ENCODE measurements at regions not wholly inside any gene's neighbourhood (a gene's known extent, or its start where the extent isn't known, plus 50 kb on each side); places are given as distances from the start of the nearest gene placed in this dataset.
"Not testable (repeated sequence)": the region's sequence is repeated elsewhere in the genome, so short reads cannot be mapped to it uniquely, and the experiment has no call there.

DNA sequence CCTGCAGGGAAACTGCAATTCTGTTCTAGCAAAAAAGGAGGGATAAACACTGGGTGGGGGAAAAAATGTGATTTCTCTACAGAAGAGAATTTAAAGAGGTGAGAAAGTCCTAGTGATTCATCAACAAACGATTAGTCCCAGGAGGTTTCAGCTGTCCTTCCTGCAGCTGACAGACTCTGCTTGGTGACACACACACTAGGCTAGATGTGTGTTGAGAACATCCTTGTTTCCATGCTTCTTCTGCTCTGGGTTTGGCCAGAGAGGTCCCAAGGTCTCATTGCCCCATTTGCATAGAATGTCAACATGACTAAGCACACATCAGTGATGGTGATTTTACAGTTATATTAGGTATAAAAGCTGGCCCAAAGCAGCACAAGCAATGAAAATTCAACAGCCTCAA, 258.3 kb downstream of the NFATC2 start:
- Histone ChIP-seq H3K36me3 (ENCODE audit: control insufficient read depth in 2 of 2, insufficient read depth in 2 of 2, low read length in 2 of 2) (no peaks in the 10 kb centered on the region), H3K4me1 (ENCODE audit: control insufficient read depth, insufficient read depth, low read length) (no peaks in the 10 kb centered on the region), H3K27ac (ENCODE audit: low read length) (no peak overlapping the region), H3K9ac (ENCODE audit: low read length in 2 of 2) (no peak overlapping the region), H3K27me3 (ENCODE audit: control insufficient read depth in 1 of 2, insufficient read depth in 2 of 2, low read length in 2 of 2) (no peaks in the 10 kb centered on the region), H3K9me3 (ENCODE audit: control insufficient read depth in 2 of 2, low read length in 2 of 2) (peaks cover 0 to 8% of the 10 kb centered on the region in 2 donors), H3K4me3 (ENCODE audit: low read length in 2 of 2) (no peak overlapping the region)

DNA sequence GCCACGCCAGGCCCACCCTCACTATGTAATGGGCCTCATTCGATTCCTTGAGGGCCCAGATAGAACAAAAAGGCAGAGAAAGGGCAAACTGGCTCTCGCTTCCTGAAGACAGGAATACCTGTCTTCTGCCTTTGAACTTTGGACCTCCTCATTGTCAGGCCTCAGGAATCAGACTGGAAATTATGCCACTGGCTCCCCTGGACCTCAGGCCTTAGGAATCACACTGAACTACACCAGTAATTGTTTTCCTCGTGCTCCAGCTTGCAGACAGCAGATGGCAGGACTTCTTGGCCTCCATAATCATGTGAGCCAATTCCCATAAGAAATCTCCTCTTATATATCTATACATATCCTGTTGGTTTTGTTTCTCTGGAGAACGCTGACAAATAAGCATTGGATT, 258.6 kb upstream of the KCNG1 start:
- Histone ChIP-seq H3K4me1 (ENCODE audit: control insufficient read depth, insufficient read depth, low read length) (no peaks in the 10 kb centered on the region), H3K9me3 (ENCODE audit: control insufficient read depth in 2 of 2, low read length in 2 of 2) (peaks cover 0 to 8% of the 10 kb centered on the region in 2 donors), H3K4me3 (ENCODE audit: low read length in 2 of 2) (no peak overlapping the region), H3K9ac (ENCODE audit: low read length in 2 of 2) (no peak overlapping the region), H3K27ac (ENCODE audit: low read length) (no peak overlapping the region), H3K27me3 (ENCODE audit: control insufficient read depth in 1 of 2, insufficient read depth in 2 of 2, low read length in 2 of 2) (no peaks in the 10 kb centered on the region), H3K36me3 (ENCODE audit: control insufficient read depth in 2 of 2, insufficient read depth in 2 of 2, low read length in 2 of 2) (no peaks in the 10 kb centered on the region)

DNA sequence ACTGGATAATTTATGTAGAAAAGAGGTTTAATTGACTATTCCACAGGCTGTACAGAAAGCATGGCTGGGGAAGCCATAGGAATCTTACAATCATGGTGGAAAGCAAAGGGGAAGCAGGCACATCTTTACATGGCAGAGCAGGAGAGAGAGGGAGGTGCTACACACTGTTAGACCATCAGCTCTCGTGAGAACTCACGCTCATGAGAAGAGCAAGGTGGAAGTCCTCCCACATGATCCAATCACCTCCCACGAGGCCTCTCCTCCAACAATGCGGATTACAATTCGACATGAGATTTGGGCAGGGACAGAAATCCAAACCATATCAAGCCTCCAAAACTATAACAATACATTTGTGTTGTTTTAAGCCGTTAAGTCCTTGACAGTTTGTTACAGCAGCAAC, 257.1 kb upstream of the KCNG1 start:
- peaks cover 0 to 8% of the 10 kb centered on the region in 2 donors for H3K9me3 ChIP-seq (ENCODE audit: control insufficient read depth in 2 of 2, low read length in 2 of 2)

DNA sequence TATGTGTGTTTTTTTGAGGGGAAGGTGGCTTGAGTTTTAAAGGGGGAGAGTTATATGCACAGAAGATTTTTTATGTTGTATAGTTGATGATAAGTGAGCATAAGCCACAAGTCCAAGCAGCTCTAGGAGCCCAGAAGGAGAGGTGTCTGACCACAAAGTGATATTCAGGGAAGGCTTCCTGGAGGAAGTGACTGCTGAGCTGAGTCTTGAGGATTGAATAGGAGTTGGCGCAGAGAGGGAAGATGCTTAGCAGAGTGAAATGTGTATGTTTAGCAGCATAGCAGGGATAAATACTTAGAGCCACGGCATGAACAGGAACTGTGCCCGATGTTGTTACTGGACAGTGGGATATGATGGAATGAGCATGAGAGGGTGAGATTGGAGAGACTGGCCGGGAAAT, 255.1 kb upstream of the KCNG1 start:
- Histone ChIP-seq H3K36me3 (ENCODE audit: control insufficient read depth in 2 of 2, insufficient read depth in 2 of 2, low read length in 2 of 2) (no peaks in the 10 kb centered on the region), H3K4me3 (ENCODE audit: low read length in 2 of 2) (no peak overlapping the region), H3K9ac (ENCODE audit: low read length in 2 of 2) (no peak overlapping the region), H3K27me3 (ENCODE audit: control insufficient read depth in 1 of 2, insufficient read depth in 2 of 2, low read length in 2 of 2) (no peaks in the 10 kb centered on the region), H3K9me3 (ENCODE audit: control insufficient read depth in 2 of 2, low read length in 2 of 2) (peaks cover 0 to 4% of the 10 kb centered on the region in 2 donors), H3K4me1 (ENCODE audit: control insufficient read depth, insufficient read depth, low read length) (peaks cover 4% of the 10 kb centered on the region), H3K27ac (ENCODE audit: low read length) (no peak overlapping the region)

More for the DNA sequence above, 257.1 kb upstream of the KCNG1 start:
- Histone ChIP-seq H3K27me3 (ENCODE audit: control insufficient read depth in 1 of 2, insufficient read depth in 2 of 2, low read length in 2 of 2) (no peaks in the 10 kb centered on the region), H3K9ac (ENCODE audit: low read length in 2 of 2) (no peak overlapping the region), H3K4me1 (ENCODE audit: control insufficient read depth, insufficient read depth, low read length) (no peaks in the 10 kb centered on the region), H3K36me3 (ENCODE audit: control insufficient read depth in 2 of 2, insufficient read depth in 2 of 2, low read length in 2 of 2) (no peaks in the 10 kb centered on the region), H3K27ac (ENCODE audit: low read length) (no peak overlapping the region), H3K4me3 (ENCODE audit: low read length in 2 of 2) (no peak overlapping the region)

DNA sequence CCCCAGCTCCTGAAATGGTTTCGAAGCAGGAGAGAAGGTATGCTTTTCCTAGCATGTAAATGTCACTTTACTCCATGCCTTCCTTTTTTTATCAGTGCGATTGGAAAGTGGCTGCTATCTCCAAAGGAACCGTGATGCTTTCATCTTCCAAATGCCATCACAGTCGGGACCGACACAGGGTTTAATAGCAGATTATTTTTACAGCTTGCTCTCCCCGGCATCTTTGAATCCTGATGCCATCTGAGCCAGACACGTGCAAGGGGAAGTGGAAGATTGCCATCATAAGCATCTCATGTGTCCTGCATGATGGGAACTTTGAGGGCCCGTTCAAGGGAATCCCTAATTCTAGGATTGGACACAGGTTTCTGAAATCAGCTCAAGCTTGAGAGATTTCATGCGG, 253.4 kb upstream of the KCNG1 start:
- H3K27ac ChIP-seq (ENCODE audit: low read length): no peak overlapping the region
- H3K36me3 ChIP-seq (ENCODE audit: control insufficient read depth in 2 of 2, insufficient read depth in 2 of 2, low read length in 2 of 2): no peaks in the 10 kb centered on the region
- H3K4me1 ChIP-seq (ENCODE audit: control insufficient read depth, insufficient read depth, low read length): peaks cover 11% of the 10 kb centered on the region
- no peak overlapping the region for H3K4me3 ChIP-seq (ENCODE audit: low read length in 2 of 2)
- no peak overlapping the region for H3K9ac ChIP-seq (ENCODE audit: low read length in 2 of 2)
- peaks cover 0 to 7% of the 10 kb centered on the region in 2 donors for H3K9me3 ChIP-seq (ENCODE audit: control insufficient read depth in 2 of 2, low read length in 2 of 2)
- no peaks in the 10 kb centered on the region for H3K27me3 ChIP-seq (ENCODE audit: control insufficient read depth in 1 of 2, insufficient read depth in 2 of 2, low read length in 2 of 2)

DNA sequence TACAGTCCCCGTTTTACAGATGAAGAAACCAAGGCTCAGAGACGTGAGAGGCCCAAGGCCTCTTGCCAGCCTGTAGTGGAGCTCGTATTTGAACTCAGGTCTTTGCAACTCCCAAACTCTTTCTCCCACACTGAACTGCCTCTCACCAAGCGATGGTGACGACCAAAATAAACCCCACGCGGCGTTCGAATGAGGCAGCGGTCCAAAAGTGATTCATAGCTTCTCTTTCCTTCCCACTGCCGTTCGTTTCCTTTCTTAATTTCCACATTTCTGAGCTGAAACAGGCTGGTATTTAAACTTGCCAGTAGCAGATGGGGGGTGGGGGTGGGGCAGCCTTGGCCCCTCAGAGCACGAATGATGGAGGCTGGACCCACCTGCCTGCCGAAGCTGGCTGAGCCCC, 252.9 kb upstream of the KCNG1 start:
- Histone ChIP-seq H3K4me3 (ENCODE audit: low read length in 2 of 2) (no peak overlapping the region), H3K27ac (ENCODE audit: low read length) (no peak overlapping the region), H3K9ac (ENCODE audit: low read length in 2 of 2) (no peak overlapping the region)

DNA sequence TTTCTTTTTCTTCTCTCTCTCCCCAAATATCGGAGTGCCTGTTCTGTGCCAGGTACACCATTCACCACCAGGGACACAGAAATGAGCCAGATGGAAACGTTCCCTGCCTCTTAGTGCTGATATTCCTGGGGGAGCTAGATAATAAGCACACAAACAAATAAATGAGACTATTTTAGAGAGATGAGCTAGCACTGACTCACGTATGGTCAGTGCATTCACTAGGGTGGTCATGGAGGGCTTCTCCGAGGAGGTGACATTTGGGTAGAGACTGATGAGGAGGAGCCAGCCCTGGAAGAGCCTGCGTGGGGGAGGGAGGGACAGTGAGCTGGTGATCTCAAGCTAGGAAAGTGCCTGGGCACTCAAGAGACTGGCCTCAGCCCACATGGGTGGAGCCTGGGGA, 252.3 kb upstream of the KCNG1 start:
- Histone ChIP-seq H3K27me3 (ENCODE audit: control insufficient read depth in 1 of 2, insufficient read depth in 2 of 2, low read length in 2 of 2) (no peaks in the 10 kb centered on the region), H3K27ac (ENCODE audit: low read length) (no peak overlapping the region), H3K9me3 (ENCODE audit: control insufficient read depth in 2 of 2, low read length in 2 of 2) (peaks cover 7% of the 10 kb centered on the region in 2 donors), H3K9ac (ENCODE audit: low read length in 2 of 2) (no peak overlapping the region), H3K4me1 (ENCODE audit: control insufficient read depth, insufficient read depth, low read length) (peaks cover 11% of the 10 kb centered on the region), H3K4me3 (ENCODE audit: low read length in 2 of 2) (no peak overlapping the region), H3K36me3 (ENCODE audit: control insufficient read depth in 2 of 2, insufficient read depth in 2 of 2, low read length in 2 of 2) (no peaks in the 10 kb centered on the region)

More for the DNA sequence above, 252.9 kb upstream of the KCNG1 start:
- Histone ChIP-seq H3K27me3 (ENCODE audit: control insufficient read depth in 1 of 2, insufficient read depth in 2 of 2, low read length in 2 of 2) (no peaks in the 10 kb centered on the region), H3K9me3 (ENCODE audit: control insufficient read depth in 2 of 2, low read length in 2 of 2) (peaks cover under 1 to 7% of the 10 kb centered on the region in 2 donors), H3K36me3 (ENCODE audit: control insufficient read depth in 2 of 2, insufficient read depth in 2 of 2, low read length in 2 of 2) (no peaks in the 10 kb centered on the region), H3K4me1 (ENCODE audit: control insufficient read depth, insufficient read depth, low read length) (peaks cover 11% of the 10 kb centered on the region)

DNA sequence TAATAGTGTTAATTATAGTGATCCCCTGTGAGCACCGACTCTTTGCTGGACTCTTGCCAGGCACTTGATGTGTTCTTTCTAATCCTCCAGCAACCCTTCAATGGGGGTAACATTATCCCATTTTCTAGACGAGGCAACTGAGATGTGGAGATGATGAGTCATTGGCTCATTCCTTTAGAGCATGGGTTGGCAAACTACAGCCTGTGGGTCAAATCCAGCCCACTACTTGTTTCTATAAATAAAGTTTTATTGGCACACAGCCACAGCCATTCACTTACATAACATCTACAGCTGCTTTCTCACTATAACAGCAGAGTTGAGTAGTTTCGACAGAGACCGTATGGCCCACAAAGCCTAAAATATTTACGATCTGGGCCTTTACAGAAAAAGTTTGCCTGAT, 249.5 kb upstream of the KCNG1 start:
- H3K27ac ChIP-seq (ENCODE audit: low read length): no peak overlapping the region
- peaks cover 11% of the 10 kb centered on the region for H3K4me1 ChIP-seq (ENCODE audit: control insufficient read depth, insufficient read depth, low read length)
- H3K27me3 ChIP-seq (ENCODE audit: control insufficient read depth in 1 of 2, insufficient read depth in 2 of 2, low read length in 2 of 2): no peaks in the 10 kb centered on the region
- peaks cover 4 to 9% of the 10 kb centered on the region in 2 donors for H3K9me3 ChIP-seq (ENCODE audit: control insufficient read depth in 2 of 2, low read length in 2 of 2)
- H3K36me3 ChIP-seq (ENCODE audit: control insufficient read depth in 2 of 2, insufficient read depth in 2 of 2, low read length in 2 of 2): no peaks in the 10 kb centered on the region
- H3K4me3 ChIP-seq (ENCODE audit: low read length in 2 of 2): no peak overlapping the region
- H3K9ac ChIP-seq (ENCODE audit: low read length in 2 of 2): no peak overlapping the region

DNA sequence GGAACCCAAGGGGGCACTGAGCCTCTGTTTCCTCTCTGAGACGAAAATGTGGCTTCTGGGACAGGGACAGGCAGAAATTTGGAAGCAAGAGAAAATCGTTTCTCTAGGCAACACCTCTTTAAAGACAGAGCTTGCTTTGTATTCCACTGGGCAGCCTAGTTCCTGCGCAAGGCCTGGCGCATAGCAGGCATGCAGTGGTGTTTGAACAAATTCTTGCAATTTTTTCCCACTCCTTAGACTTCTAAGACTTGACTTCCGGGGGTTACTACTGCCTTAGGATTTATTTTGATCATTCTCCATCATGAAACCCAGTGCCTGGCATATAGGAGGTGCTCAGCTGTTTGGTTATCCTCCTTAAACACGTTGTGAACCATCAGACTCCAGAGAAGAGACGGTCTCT, 249.0 kb upstream of the KCNG1 start:
- H3K36me3 ChIP-seq (ENCODE audit: control insufficient read depth in 2 of 2, insufficient read depth in 2 of 2, low read length in 2 of 2): no peaks in the 10 kb centered on the region
- H3K4me3 ChIP-seq (ENCODE audit: low read length in 2 of 2): no peak overlapping the region
- H3K4me1 ChIP-seq (ENCODE audit: control insufficient read depth, insufficient read depth, low read length): peaks cover 11% of the 10 kb centered on the region
- H3K27ac ChIP-seq (ENCODE audit: low read length): no peak overlapping the region
- no peak overlapping the region for H3K9ac ChIP-seq (ENCODE audit: low read length in 2 of 2)
- H3K9me3 ChIP-seq (ENCODE audit: control insufficient read depth in 2 of 2, low read length in 2 of 2): peaks cover 4 to 9% of the 10 kb centered on the region in 2 donors
- H3K27me3 ChIP-seq (ENCODE audit: control insufficient read depth in 1 of 2, insufficient read depth in 2 of 2, low read length in 2 of 2): no peaks in the 10 kb centered on the region

DNA sequence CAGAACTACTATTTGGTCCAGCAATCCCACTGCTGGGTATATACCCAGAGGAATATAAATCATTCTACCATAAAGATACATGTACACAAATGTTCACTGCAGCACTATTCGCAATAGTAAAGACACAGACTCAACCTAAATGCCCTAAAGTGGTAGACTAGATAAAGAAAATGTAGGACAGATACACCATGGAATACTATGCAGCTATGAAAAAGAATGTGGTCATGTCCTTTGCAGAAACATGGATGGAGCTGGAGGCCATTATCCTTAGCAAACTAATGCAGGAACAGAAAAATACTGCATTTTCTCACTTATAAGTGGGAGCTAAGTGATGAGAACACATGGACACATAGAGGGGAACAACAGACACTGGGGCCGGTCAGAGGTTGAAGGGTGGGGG, 248.4 kb upstream of the KCNG1 start:
- not testable (repeated sequence) for H3K9me3 ChIP-seq (ENCODE audit: control insufficient read depth in 2 of 2, low read length in 2 of 2); H3K4me3 ChIP-seq (ENCODE audit: low read length in 2 of 2); H3K27ac ChIP-seq (ENCODE audit: low read length); H3K27me3 ChIP-seq (ENCODE audit: control insufficient read depth in 1 of 2, insufficient read depth in 2 of 2, low read length in 2 of 2); H3K9ac ChIP-seq (ENCODE audit: low read length in 2 of 2); H3K36me3 ChIP-seq (ENCODE audit: control insufficient read depth in 2 of 2, insufficient read depth in 2 of 2, low read length in 2 of 2)
- peaks cover 11% of the 10 kb centered on the region for H3K4me1 ChIP-seq (ENCODE audit: control insufficient read depth, insufficient read depth, low read length)

DNA sequence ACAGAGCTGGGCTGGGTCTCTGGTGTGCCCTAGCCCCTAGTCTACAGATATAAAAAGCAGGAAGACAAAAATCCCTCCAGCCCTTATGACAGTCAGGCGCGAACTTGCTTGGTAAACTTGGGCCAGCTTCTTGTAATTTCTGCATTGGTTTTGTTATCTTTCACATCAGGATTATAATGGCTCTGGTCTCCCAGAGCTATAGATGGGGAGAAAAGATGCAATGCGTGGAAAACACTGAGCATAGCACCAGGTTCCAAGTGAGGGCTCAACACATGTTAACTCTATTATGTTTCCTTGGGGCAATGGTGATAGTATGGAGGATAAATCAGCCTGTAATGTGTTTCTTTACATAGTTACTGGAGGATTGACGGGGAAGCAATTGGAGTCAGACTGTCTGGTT, 246.8 kb upstream of the KCNG1 start:
- Histone ChIP-seq H3K9me3 (ENCODE audit: control insufficient read depth in 2 of 2, low read length in 2 of 2) (peaks cover 4 to 15% of the 10 kb centered on the region in 2 donors), H3K4me1 (ENCODE audit: control insufficient read depth, insufficient read depth, low read length) (peaks cover 11% of the 10 kb centered on the region), H3K27ac (ENCODE audit: low read length) (no peak overlapping the region), H3K36me3 (ENCODE audit: control insufficient read depth in 2 of 2, insufficient read depth in 2 of 2, low read length in 2 of 2) (no peaks in the 10 kb centered on the region), H3K9ac (ENCODE audit: low read length in 2 of 2) (no peak overlapping the region), H3K4me3 (ENCODE audit: low read length in 2 of 2) (no peak overlapping the region), H3K27me3 (ENCODE audit: control insufficient read depth in 1 of 2, insufficient read depth in 2 of 2, low read length in 2 of 2) (no peaks in the 10 kb centered on the region)

All from stomach smooth muscle (tissue), 2 donors.